ENCODE measurements at regions not wholly inside any gene's neighbourhood (a gene's known extent, or its start where the extent isn't known, plus 50 kb on each side); places are given as distances from the start of the nearest gene placed in this dataset.

- TF ChIP-seq CTCF (conservative IDR thresholded peaks at IDR 0.05) (no peak), ZFX (IDR thresholded peaks at IDR 0.05) (no peak)
- H3K27ac ChIP-seq: no peak overlapping the region
Observed at GRCh38 chr12:127300075-127300474, 966.9 kb upstream of the TMEM132C start.

- no peak for TF ChIP-seq CTCF (conservative IDR thresholded peaks at IDR 0.05)
- TF ChIP-seq ZFX (IDR thresholded peaks at IDR 0.05): no peak
- H3K27ac ChIP-seq: no peak overlapping the region
Observed at GRCh38 chr12:127300753-127301152, 966.2 kb upstream of the TMEM132C start.

- no peak for TF ChIP-seq CTCF (conservative IDR thresholded peaks at IDR 0.05)
- no peak for TF ChIP-seq ZFX (IDR thresholded peaks at IDR 0.05)
- H3K27ac ChIP-seq: no peak overlapping the region
Observed at GRCh38 chr12:127301876-127302275, 965.1 kb upstream of the TMEM132C start.

GRCh38 chr12:127304751-127305725 lies 961.9 kb upstream of the TMEM132C start:
- TF ChIP-seq ZFX (IDR thresholded peaks at IDR 0.05) (no peak), CTCF (conservative IDR thresholded peaks at IDR 0.05) (no peak)
- H3K27ac ChIP-seq: peak overlapping the region; percentile 6; the same call in 1 of the 2 replicates

- no peak overlapping the region for H3K27ac ChIP-seq
- TF ChIP-seq ZFX (IDR thresholded peaks at IDR 0.05) (no peak), CTCF (conservative IDR thresholded peaks at IDR 0.05) (no peak)
Observed at GRCh38 chr12:127306604-127307215, 960.3 kb upstream of the TMEM132C start.

- TF ChIP-seq CTCF (conservative IDR thresholded peaks at IDR 0.05) (no peak), ZFX (IDR thresholded peaks at IDR 0.05) (no peak)
- H3K27ac ChIP-seq: no peak overlapping the region
Observed at GRCh38 chr12:127307528-127307927, 959.4 kb upstream of the TMEM132C start.

GRCh38 chr12:127308148-127308547 lies 958.8 kb upstream of the TMEM132C start:
- H3K27ac ChIP-seq: no peak overlapping the region
- no peak for TF ChIP-seq ZFX (IDR thresholded peaks at IDR 0.05)
- no peak for TF ChIP-seq CTCF (conservative IDR thresholded peaks at IDR 0.05)
